HUES6 (cell line): ENCODE measurements at regions not wholly inside any gene's neighbourhood (a gene's known extent, or its start where the extent isn't known, plus 50 kb on each side); places are given as distances from the start of the nearest gene placed in this dataset.

ENCODE experiments used
- H3K27ac ChIP-seq: 2 replicates; pipeline ENCODE4 v1.7.0; 2013; ENCODE audit warnings: low read depth, mild to moderate bottlenecking, low read length, inconsistent platforms
- H3K27me3 ChIP-seq: 2 replicates; pipeline ENCODE4 v1.6.1; 2013; ENCODE audit warnings: low read length; ENCODE audit not compliant: control insufficient read depth, insufficient read depth
- H3K36me3 ChIP-seq: 2 replicates; pipeline ENCODE4 v1.6.1; 2013; ENCODE audit warnings: low read length; ENCODE audit not compliant: control insufficient read depth, insufficient read depth
- H3K4me1 ChIP-seq: 2 replicates; pipeline ENCODE4 v1.6.1; 2013; ENCODE audit warnings: low read length; ENCODE audit not compliant: control insufficient read depth, insufficient read depth
- H3K4me3 ChIP-seq: 2 replicates; pipeline ENCODE4 v1.5.1; 2013; ENCODE audit warnings: low read depth, low read length
- H3K9ac ChIP-seq: one replicate; pipeline ENCODE4 v1.6.1; 2013; ENCODE audit warnings: mild to moderate bottlenecking, low read length
- H3K9me3 ChIP-seq: 2 replicates; pipeline ENCODE4 v1.6.1; 2013; ENCODE audit warnings: low read depth, low read length; ENCODE audit not compliant: control insufficient read depth, insufficient read depth

DNA sequence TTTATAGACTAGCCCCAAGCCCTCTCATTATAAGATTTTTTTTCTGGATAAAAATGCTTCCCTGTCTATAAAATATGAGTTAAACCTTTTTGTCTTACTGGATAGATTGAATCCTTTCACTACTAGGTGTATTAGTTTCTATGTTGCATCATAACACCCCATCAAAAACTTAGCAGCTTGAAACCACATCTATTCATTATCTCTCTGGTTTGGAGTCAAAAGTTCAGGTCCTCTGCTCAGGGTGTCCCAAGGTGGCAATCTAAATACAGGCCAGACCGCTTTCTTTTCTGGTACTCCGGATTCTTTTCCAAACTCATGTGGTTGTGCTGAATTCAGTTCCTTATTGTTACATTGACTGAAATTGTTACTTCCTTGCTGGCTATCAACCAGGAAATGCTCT is 515.5 kb downstream of the PDHA2 start:
- Histone ChIP-seq H3K4me1 (0 out of 2 replicates have a peak, but pooled peaks cover 3% of the 10 kb centered on the region), H3K27me3 (no peaks in the 10 kb centered on the region), H3K9me3 (no peaks in the 10 kb centered on the region), H3K36me3 (no peaks in the 10 kb centered on the region), H3K27ac (no peak overlapping the region), H3K9ac (no peak overlapping the region), H3K4me3 (no peak overlapping the region)

- no peak overlapping the region for H3K9ac ChIP-seq
- no peak overlapping the region for H3K4me3 ChIP-seq
- H3K27ac ChIP-seq, result no peak overlapping the region
- no peaks in the 10 kb centered on the region for H3K27me3 ChIP-seq
- H3K36me3 ChIP-seq, result no peaks in the 10 kb centered on the region
- no peaks in the 10 kb centered on the region for H3K9me3 ChIP-seq
- H3K4me1 ChIP-seq, result 0 out of 2 replicates have a peak, but pooled peaks cover 3% of the 10 kb centered on the region
Measured at GRCh38 chr4:96356591-96357370, 516.9 kb downstream of the PDHA2 start.

DNA sequence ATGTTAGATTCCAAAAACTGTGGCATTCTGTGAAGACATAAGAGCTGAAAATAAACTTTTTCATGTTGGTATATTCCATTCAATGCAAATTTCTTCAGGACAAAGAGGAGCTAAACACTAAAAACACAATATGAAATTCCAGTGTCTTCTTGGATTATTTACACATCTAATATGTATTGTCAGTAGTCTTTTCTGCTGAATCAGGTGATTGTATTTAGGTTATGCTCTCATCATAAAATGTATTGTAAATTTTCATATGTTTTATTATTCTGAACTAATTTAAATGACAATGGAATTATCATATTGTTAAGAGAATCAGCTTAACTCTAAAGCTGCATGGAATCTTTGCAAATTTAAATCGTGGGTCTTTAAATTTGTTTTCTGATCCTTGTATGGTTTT is 526.7 kb downstream of the PDHA2 start:
- Histone ChIP-seq H3K9ac (no peak overlapping the region), H3K4me3 (no peak overlapping the region), H3K27ac (no peak overlapping the region), H3K4me1 (no peaks in the 10 kb centered on the region; the same call in 1 of the 2 replicates), H3K27me3 (no peaks in the 10 kb centered on the region), H3K9me3 (peaks cover 9% of the 10 kb centered on the region), H3K36me3 (no peaks in the 10 kb centered on the region)

GRCh38 chr4:96375367-96375766 is 535.5 kb downstream of the PDHA2 start:
- H3K27ac ChIP-seq, result no peak overlapping the region

GRCh38 chr4:96379524-96379923 is 539.6 kb downstream of the PDHA2 start:
- no peak overlapping the region for H3K27ac ChIP-seq

More at GRCh38 chr4:96375367-96375766, 535.5 kb downstream of the PDHA2 start:
- H3K36me3 ChIP-seq, result no peaks in the 10 kb centered on the region
- peaks cover 9% of the 10 kb centered on the region for H3K9me3 ChIP-seq
- H3K9ac ChIP-seq, result no peak overlapping the region
- H3K27me3 ChIP-seq, result no peaks in the 10 kb centered on the region
- H3K4me1 ChIP-seq, result no peaks in the 10 kb centered on the region
- H3K4me3 ChIP-seq, result no peak overlapping the region

GRCh38 chr4:96380106-96380505 is 540.2 kb downstream of the PDHA2 start:
- Histone ChIP-seq H3K27ac (no peak overlapping the region), H3K27me3 (no peaks in the 10 kb centered on the region), H3K36me3 (no peaks in the 10 kb centered on the region), H3K4me1 (no peaks in the 10 kb centered on the region), H3K4me3 (no peak overlapping the region), H3K9ac (no peak overlapping the region), H3K9me3 (peaks cover 9% of the 10 kb centered on the region; the same call in 1 of the 2 replicates)

More at GRCh38 chr4:96379524-96379923, 539.6 kb downstream of the PDHA2 start:
- no peaks in the 10 kb centered on the region for H3K36me3 ChIP-seq
- no peak overlapping the region for H3K4me3 ChIP-seq
- H3K9me3 ChIP-seq, result peaks cover 9% of the 10 kb centered on the region; the same call in 1 of the 2 replicates
- no peak overlapping the region for H3K9ac ChIP-seq
- no peaks in the 10 kb centered on the region for H3K27me3 ChIP-seq
- H3K4me1 ChIP-seq, result no peaks in the 10 kb centered on the region

DNA sequence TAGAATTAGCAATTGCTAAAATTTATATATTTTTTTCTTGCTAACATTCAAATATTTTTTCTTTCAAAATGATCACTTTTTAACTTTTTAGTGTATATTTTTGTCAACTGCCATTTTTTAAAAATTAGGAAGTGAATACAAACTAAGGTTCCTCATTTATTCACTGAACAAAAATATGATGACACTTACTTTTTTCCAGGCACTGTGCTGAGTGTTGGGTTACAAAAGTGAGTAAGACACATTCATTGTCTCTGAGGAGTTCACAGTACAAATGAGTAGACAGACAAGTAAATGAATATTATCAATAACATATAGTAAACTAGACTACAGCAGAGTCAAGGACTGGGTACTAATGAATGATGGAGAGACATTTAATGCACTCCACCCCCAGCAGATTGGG is 543.5 kb downstream of the PDHA2 start:
- no peak overlapping the region for H3K9ac ChIP-seq
- H3K4me1 ChIP-seq, result no peaks in the 10 kb centered on the region
- no peaks in the 10 kb centered on the region for H3K36me3 ChIP-seq
- no peak overlapping the region for H3K4me3 ChIP-seq
- H3K9me3 ChIP-seq, result peaks cover 9% of the 10 kb centered on the region; the same call in 1 of the 2 replicates
- H3K27ac ChIP-seq, result no peak overlapping the region
- no peaks in the 10 kb centered on the region for H3K27me3 ChIP-seq

GRCh38 chr4:96389770-96390169 is 549.9 kb downstream of the PDHA2 start:
- no peaks in the 10 kb centered on the region for H3K9me3 ChIP-seq
- no peaks in the 10 kb centered on the region for H3K36me3 ChIP-seq
- no peaks in the 10 kb centered on the region for H3K27me3 ChIP-seq
- no peak overlapping the region for H3K9ac ChIP-seq
- H3K27ac ChIP-seq, result no peak overlapping the region
- no peak overlapping the region for H3K4me3 ChIP-seq
- H3K4me1 ChIP-seq, result no peaks in the 10 kb centered on the region

DNA sequence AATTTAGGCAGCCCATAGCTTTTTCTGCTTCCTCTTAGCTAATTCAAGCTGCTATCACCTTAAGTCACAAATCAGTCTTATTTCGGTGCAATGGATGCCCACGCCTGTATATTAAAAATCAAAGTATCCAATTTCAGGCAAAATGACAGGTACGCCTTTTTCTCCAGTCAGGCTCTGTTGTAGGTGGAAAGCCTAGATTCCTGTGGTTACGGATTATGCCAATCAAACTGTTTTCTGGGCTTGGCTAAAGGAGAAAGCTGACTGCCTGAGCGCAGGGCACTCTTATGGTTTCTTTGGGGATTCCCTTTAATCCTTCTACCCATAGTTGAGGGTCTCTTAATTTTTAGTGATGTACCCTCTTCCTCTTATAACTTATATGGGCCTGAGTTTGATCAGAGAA is 550.5 kb downstream of the PDHA2 start:
- H3K27ac ChIP-seq, result no peak overlapping the region
- no peaks in the 10 kb centered on the region for H3K36me3 ChIP-seq
- H3K9ac ChIP-seq, result no peak overlapping the region
- H3K27me3 ChIP-seq, result no peaks in the 10 kb centered on the region
- H3K4me3 ChIP-seq, result no peak overlapping the region
- no peaks in the 10 kb centered on the region for H3K9me3 ChIP-seq
- no peaks in the 10 kb centered on the region for H3K4me1 ChIP-seq

DNA sequence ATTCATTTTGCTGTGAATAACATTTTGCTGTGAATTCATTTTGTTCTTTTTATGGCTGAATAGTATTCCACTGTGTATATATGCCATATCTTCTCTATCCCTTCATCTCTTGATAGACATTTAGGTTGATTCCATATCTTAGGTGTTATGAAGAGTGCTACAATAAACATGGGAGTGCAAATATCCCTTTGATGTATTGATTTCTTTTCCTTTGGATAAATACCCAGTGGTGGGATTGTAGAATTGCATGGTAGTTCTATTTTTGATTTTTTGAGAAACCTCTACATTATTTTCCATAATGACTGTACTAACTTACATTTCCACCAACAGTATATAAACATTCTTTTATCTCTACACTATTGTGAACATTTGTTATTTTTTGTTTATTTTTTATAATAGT is 555.9 kb downstream of the PDHA2 start:
- Histone ChIP-seq H3K9ac (no peak overlapping the region), H3K9me3 (no peaks in the 10 kb centered on the region), H3K27me3 (no peaks in the 10 kb centered on the region), H3K27ac (no peak overlapping the region), H3K36me3 (no peaks in the 10 kb centered on the region), H3K4me3 (no peak overlapping the region), H3K4me1 (no peaks in the 10 kb centered on the region)

DNA sequence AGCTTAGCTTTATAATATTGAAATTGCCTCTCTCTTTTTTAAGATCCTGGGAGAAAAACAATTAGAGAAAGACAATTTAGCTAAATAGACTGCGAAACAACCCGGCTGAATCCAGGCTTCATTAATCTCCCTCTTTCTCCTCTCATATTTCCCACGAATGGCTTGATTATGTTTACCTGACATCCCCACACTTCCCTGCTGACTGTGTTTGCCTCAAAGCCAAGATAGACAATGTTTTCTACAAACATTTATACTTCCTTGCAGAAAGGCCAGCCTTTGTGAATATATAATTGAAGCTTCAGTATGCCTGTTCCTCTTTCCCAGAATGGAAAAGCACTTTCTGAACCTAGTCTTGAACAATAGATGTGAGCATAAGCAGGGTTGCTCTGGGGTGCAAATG is 566.8 kb downstream of the PDHA2 start:
- no peak overlapping the region for H3K9ac ChIP-seq

More for the DNA sequence above, 566.8 kb downstream of the PDHA2 start:
- H3K36me3 ChIP-seq, result no peaks in the 10 kb centered on the region
- no peaks in the 10 kb centered on the region for H3K27me3 ChIP-seq
- peaks cover 4% of the 10 kb centered on the region; the same call in 1 of the 2 replicates for H3K9me3 ChIP-seq
- H3K4me1 ChIP-seq, result no peaks in the 10 kb centered on the region
- H3K4me3 ChIP-seq, result no peak overlapping the region
- H3K27ac ChIP-seq, result no peak overlapping the region
